Esophagus squamous epithelium (tissue), 5 donors: ENCODE measurements at regions not wholly inside any gene's neighbourhood (a gene's known extent, or its start where the extent isn't known, plus 50 kb on each side); places are given as distances from the start of the nearest gene placed in this dataset.

ENCODE experiments used
- DNase-seq: peaks from one replicate; lab custom pipeline; 2025; lab: John Stamatoyannopoulos, UW
- H3K27ac ChIP-seq, 4 donors: fragments of 200-600 bp; sonication (generic); one replicate each; pipeline ENCODE4 v1.5.1; 2016 to 2019; ENCODE audit warnings: mild to moderate bottlenecking in 1 of 4
- H3K27me3 ChIP-seq, 4 donors: fragments of 200-600 bp; sonication (generic); 1 replicate in 3 of 4; 2 replicates in 1 of 4; pipeline versions ENCODE4 v1.5.1 to v1.6.0; 2017 to 2021; ENCODE audit warnings: antibody characterized with exemption in 1 of 4
- H3K36me3 ChIP-seq, 3 donors: fragments of 200-600 bp; sonication (generic); one replicate each; pipeline ENCODE4 v1.5.1; 2016 to 2019
- H3K4me1 ChIP-seq, 3 donors: fragments of 200-600 bp; sonication (generic); one replicate each; pipeline ENCODE4 v1.5.1; 2017 to 2019
- H3K4me3 ChIP-seq, 4 donors: fragments of 200-600 bp; sonication (generic); 1 replicate in 3 of 4; 2 replicates in 1 of 4; pipeline ENCODE4 v1.5.1; 2016 to 2019; ENCODE audit warnings: mild to moderate bottlenecking in 2 of 4, moderate library complexity in 1 of 4
- H3K9me3 ChIP-seq, 3 donors: fragments of 200-600 bp; sonication (generic); one replicate each; pipeline ENCODE4 v1.5.1; 2016 to 2019
- POLR2A ChIP-seq, 4 donors: fragments of 450-650 bp; IDR thresholded peaks; one replicate each; pipeline ENCODE4 v1.6.1; 2017; ENCODE audit warnings: antibody characterized with exemption in 4 of 4, mild to moderate bottlenecking in 4 of 4, moderate library complexity in 3 of 4
- WGBS, 2 donors: methylation state at CpG; one replicate each; pipeline ENCODE4 v1.1.5; 2018; 5-methylcytosine and 5-hydroxymethylcytosine counted together
- intact Hi-C: fragments of 100-400 bp; cut with DNase I; formaldehyde crosslinking; loops from one replicate; pipeline ENCODE4 v1.15.0; 2022
- TF ChIP-seq, protein P1 (sequence below), 6 experiments: fragments of 450-650 bp in 4 of 6; fragments of 200-600 bp in 2 of 6; sonication (generic) in 2 of 6; IDR thresholded peaks; one replicate each; pipeline ENCODE4 v1.5.1; 2016 to 2019; ENCODE audit warnings: antibody characterized with exemption in 6 of 6, mild to moderate bottlenecking in 4 of 6, moderate library complexity in 4 of 6
- donor health status: DM: yes; HTN: yes; CAD: no.

DNA sequence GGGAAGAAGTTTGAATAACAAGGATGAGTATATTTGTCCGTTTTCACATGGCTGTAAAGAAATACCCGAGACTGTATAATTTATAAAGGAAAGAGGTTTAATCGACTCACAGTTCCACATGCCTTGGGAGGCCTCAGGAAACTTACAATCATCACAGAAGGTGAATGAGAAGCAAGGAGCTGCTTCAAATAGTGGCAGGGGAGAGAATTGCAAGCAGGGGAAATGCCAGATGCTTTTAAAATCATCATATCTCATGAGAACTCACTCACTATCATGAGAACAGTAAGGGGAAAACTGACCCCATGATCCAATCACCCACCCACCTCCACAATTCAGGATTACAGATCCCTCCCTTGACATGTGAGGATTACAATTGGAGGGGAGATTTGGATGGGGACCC, 212.8 kb upstream of the CDH8 start:
- intact Hi-C loops: no loop called here
- no peaks in the 10 kb centered on the region for H3K4me1 ChIP-seq
- no peak for TF ChIP-seq POLR2A (IDR thresholded peaks at IDR 0.05)
- TF ChIP-seq, protein P1, sequence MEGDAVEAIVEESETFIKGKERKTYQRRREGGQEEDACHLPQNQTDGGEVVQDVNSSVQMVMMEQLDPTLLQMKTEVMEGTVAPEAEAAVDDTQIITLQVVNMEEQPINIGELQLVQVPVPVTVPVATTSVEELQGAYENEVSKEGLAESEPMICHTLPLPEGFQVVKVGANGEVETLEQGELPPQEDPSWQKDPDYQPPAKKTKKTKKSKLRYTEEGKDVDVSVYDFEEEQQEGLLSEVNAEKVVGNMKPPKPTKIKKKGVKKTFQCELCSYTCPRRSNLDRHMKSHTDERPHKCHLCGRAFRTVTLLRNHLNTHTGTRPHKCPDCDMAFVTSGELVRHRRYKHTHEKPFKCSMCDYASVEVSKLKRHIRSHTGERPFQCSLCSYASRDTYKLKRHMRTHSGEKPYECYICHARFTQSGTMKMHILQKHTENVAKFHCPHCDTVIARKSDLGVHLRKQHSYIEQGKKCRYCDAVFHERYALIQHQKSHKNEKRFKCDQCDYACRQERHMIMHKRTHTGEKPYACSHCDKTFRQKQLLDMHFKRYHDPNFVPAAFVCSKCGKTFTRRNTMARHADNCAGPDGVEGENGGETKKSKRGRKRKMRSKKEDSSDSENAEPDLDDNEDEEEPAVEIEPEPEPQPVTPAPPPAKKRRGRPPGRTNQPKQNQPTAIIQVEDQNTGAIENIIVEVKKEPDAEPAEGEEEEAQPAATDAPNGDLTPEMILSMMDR (IDR thresholded peaks at IDR 0.05): no peak
- no peaks in the 10 kb centered on the region for H3K9me3 ChIP-seq
- H3K27ac ChIP-seq: no peak overlapping the region
- no peak overlapping the region for H3K4me3 ChIP-seq
- 75 to 82% methylated on average over 3 of the region's 3 CpGs for WGBS, 2 donors
- no peak for DNase-seq
- H3K27me3 ChIP-seq: no peaks in the 10 kb centered on the region
- no peaks in the 10 kb centered on the region for H3K36me3 ChIP-seq

DNA sequence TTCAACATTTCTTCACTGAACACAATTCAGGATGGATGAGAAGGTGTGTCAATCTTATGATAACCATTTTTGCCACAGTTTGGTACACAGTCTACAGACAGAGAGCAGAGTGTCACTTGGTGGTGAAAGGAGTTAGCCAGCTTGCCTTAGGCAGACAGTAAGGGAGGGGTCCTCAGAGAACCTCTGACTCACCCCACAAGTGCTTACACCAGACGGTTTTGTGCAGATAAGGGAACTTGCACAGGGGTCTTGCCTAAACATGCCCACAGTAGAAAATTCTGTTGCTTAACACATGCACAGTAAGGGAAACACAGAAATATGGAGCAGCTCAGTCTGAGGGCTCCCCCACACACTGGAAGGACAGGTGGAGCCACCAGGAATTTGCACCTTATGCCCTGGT, 204.5 kb upstream of the CDH8 start:
- Histone ChIP-seq H3K9me3 (no peaks in the 10 kb centered on the region), H3K27me3 (no peaks in the 10 kb centered on the region), H3K36me3 (no peaks in the 10 kb centered on the region), H3K4me3 (no peak overlapping the region), H3K4me1 (no peaks in the 10 kb centered on the region), H3K27ac (no peak overlapping the region)
- intact Hi-C loops: no loop called here
- 33% methylated on average over 1 of the region's 1 CpG; no CpG with 5 or more reads in 1 of the 2 donors for WGBS, 2 donors
- no peak for TF ChIP-seq POLR2A (IDR thresholded peaks at IDR 0.05)
- TF ChIP-seq, protein P1 (IDR thresholded peaks at IDR 0.05): no peak
- no peak for DNase-seq

DNA sequence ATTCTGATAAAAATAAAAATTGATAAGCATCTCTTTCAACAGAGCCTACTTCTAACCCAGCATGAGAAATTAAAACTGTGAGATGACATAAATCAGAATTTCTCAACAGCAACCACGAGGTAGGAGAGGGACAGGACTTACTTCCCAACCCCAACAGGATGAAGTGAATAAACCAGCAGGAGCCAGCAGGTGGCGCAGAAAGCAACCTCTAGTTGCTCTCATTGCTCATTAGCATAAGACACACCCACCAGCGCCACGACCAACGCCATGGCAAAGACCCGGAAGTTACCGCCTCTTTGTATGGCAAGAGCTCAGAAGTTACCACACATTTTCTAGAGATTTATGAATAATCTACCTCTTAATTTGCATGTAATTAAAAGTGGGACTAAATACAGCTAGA, 189.4 kb upstream of the CDH8 start:
- Histone ChIP-seq H3K27me3 (no peaks in the 10 kb centered on the region), H3K27ac (no peak overlapping the region), H3K4me1 (no peaks in the 10 kb centered on the region), H3K9me3 (no peaks in the 10 kb centered on the region), H3K4me3 (no peak overlapping the region), H3K36me3 (no peaks in the 10 kb centered on the region)
- no peak for DNase-seq
- TF ChIP-seq, protein P1 (IDR thresholded peaks at IDR 0.05): peak in 4 of 6 experiments; percentile 29 to 55 (median 36)
- TF ChIP-seq POLR2A (IDR thresholded peaks at IDR 0.05): no peak
- intact Hi-C loops: no loop called here
- 41 to 63% methylated on average over 7 of the region's 7 CpGs for WGBS, 2 donors

DNA sequence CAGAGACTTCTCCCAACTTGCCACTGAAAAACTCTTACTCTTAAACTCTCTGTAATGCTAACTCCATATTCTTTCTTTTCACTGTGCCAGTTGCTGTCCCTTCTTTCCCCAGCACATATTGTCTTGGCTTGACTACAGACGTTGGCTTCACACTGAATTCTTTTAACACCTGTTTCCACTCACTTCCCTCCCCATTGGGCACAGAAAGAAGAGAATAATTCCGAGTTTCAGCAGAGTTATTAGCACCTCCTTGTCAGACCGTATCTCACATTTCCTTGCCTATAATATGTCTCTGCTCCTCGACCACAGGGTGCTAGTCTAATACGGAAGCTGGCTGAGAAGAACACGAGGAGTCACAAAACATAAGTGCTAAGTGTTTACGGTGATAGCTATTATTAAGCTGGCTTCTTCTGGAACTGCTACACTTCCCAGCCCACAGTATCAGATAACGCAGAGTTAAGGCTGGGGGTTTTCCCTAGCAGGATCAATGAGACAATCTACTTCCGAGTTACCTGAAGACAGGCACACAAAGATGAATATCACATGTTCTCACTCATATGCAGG, 188.5 kb upstream of the CDH8 start:
- intact Hi-C loops: no loop called here
- DNase-seq: no peak
- Histone ChIP-seq H3K4me3 (no peak overlapping the region), H3K4me1 (no peaks in the 10 kb centered on the region), H3K27ac (no peak overlapping the region), H3K36me3 (no peaks in the 10 kb centered on the region), H3K9me3 (no peaks in the 10 kb centered on the region), H3K27me3 (no peaks in the 10 kb centered on the region)
- TF ChIP-seq POLR2A (IDR thresholded peaks at IDR 0.05): no peak
- TF ChIP-seq, protein P1 (IDR thresholded peaks at IDR 0.05): no peak
- WGBS, 2 donors: 48 to 51% methylated on average over 9 of the region's 9 CpGs

DNA sequence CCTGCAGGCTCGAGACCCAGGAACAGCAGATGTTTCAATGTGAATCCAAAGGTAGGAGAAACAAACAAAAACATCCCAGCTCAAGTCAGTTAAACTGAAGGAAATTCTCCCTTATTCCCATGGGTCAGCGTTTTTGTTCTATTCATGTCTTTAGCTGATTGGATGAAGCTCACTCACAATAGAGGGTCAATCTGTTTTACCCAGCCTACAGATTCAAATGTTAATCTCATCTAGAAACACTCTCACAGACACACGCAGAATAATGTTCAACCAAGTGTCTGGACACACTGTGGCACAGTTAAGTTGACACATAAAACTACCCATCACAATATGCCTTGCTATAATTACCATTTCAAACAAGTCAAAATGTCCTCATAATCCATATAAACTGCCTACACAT, 180.6 kb upstream of the CDH8 start:
- 45 to 56% methylated on average over 3 of the region's 3 CpGs for WGBS, 2 donors
- Histone ChIP-seq H3K9me3 (no peaks in the 10 kb centered on the region), H3K4me1 (no peaks in the 10 kb centered on the region), H3K4me3 (no peak overlapping the region), H3K27ac (no peak overlapping the region), H3K27me3 (no peaks in the 10 kb centered on the region), H3K36me3 (no peaks in the 10 kb centered on the region)
- no peak for TF ChIP-seq POLR2A (IDR thresholded peaks at IDR 0.05)
- TF ChIP-seq, protein P1 (IDR thresholded peaks at IDR 0.05): no peak
- intact Hi-C loops: no loop called here
- DNase-seq: no peak
